MG63 (cell line): ENCODE measurements at regions not wholly inside any gene's neighbourhood (a gene's known extent, or its start where the extent isn't known, plus 50 kb on each side); places are given as distances from the start of the nearest gene placed in this dataset.
A peak's percentile ranks its signal among the peaks of the same experiment; 100 is the strongest.
"Not testable (repeated sequence)": the region's sequence is repeated elsewhere in the genome, so short reads cannot be mapped to it uniquely, and the experiment has no call there.

ENCODE experiments used
- DNase-seq: peaks from one replicate; pipeline ENCODE4 v3.0.0-alpha.2; 2020
- H3K27me3 ChIP-seq: fragments of 250-450 bp; sonication (Bioruptor Pico); 2 replicates; pipeline ENCODE4 v1.5.1; 2020; ENCODE audit warnings: mild to moderate bottlenecking, moderate library complexity
- H3K36me3 ChIP-seq: fragments of 250-450 bp; sonication (Bioruptor Pico); 2 replicates; pipeline ENCODE4 v1.5.1; 2020; ENCODE audit warnings: mild to moderate bottlenecking, moderate library complexity
- H3K4me3 ChIP-seq: fragments of 250-450 bp; sonication (Bioruptor Pico); 2 replicates; pipeline ENCODE4 v1.5.1; 2020; ENCODE audit warnings: mild to moderate bottlenecking, moderate library complexity
- H3K9me3 ChIP-seq: fragments of 250-450 bp; sonication (Bioruptor Pico); 2 replicates; pipeline ENCODE4 v1.5.1; 2020; ENCODE audit warnings: mild to moderate bottlenecking, moderate library complexity

DNA sequence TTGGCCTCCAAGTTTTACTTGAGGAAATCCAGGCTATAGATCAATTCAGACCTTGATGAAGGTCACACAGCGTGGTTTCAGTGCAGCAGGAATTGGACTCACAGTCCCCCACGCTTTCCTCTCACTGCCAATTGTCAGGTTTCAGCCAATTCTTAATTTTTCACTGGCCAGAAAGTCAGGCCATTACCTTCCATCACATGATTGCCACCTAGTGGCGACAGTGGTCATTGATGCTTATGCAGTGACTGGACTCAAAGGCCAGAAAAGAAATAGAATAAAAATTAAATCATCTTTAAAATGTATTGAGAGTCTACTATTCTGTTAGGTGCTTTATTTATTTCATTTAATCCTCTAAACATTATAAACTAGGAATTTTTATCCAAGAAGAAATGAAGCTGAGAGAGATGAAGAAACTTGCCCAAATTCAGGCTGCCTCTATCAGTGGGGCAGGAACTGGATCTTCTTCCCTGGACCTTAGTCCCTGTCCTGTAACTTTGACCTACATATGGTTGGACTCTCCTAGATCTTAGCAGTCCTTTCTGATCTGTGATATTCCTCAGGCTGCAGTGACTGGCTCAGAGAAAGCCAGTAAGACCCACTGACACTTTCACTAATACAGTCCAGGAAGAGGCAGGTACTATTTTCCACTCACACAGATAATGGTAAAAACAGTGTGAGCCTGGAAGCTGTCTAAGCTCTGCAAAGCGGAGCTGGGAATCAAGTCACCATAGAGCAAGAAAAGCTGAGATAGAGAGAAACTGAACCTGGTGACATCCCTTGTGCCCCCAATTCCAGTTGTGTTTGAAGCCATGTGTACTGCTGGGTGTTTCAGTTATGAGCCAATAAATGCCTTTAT, 133.3 kb downstream of the ELOVL4 start:
- no peak overlapping the region for H3K4me3 ChIP-seq
- no peaks in the 10 kb centered on the region for H3K36me3 ChIP-seq
- DNase-seq = peak; percentile 53
- H3K27me3 ChIP-seq = no peaks in the 10 kb centered on the region
- no peaks in the 10 kb centered on the region for H3K9me3 ChIP-seq

- no peaks in the 10 kb centered on the region for H3K36me3 ChIP-seq
- H3K9me3 ChIP-seq = no peaks in the 10 kb centered on the region
- DNase-seq = no peak
- no peak overlapping the region for H3K4me3 ChIP-seq
- no peaks in the 10 kb centered on the region for H3K27me3 ChIP-seq
Observed at GRCh38 chr6:79813143-79813850, 134.1 kb downstream of the ELOVL4 start.

DNA sequence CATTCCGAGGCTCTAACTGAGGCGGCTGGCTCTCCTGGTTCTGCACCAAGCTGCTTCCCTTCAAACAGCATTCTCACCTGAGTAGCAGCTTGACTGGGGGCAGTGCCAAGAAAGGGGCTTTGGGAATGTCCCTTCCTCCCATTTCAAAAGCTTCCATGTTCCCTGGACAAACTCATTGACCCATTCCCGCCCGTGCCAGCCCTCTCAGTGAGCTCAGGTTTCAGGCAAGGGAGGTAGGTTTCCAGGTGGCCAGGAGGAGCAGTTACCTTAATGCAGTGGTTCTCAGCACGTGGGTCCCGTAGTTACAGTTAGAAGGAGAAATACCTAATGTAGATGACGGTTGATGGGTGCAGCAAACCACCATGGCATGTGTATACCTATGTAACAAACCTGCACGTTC, 135.2 kb downstream of the ELOVL4 start:
- DNase-seq = no peak
- Histone ChIP-seq H3K4me3 (no peak overlapping the region), H3K9me3 (no peaks in the 10 kb centered on the region), H3K36me3 (no peaks in the 10 kb centered on the region), H3K27me3 (no peaks in the 10 kb centered on the region)

- DNase-seq = no peak
- no peak overlapping the region for H3K4me3 ChIP-seq
- H3K36me3 ChIP-seq = no peaks in the 10 kb centered on the region
- H3K9me3 ChIP-seq = no peaks in the 10 kb centered on the region
- no peaks in the 10 kb centered on the region for H3K27me3 ChIP-seq
Observed at GRCh38 chr6:79810871-79811270, 136.5 kb downstream of the ELOVL4 start.

DNA sequence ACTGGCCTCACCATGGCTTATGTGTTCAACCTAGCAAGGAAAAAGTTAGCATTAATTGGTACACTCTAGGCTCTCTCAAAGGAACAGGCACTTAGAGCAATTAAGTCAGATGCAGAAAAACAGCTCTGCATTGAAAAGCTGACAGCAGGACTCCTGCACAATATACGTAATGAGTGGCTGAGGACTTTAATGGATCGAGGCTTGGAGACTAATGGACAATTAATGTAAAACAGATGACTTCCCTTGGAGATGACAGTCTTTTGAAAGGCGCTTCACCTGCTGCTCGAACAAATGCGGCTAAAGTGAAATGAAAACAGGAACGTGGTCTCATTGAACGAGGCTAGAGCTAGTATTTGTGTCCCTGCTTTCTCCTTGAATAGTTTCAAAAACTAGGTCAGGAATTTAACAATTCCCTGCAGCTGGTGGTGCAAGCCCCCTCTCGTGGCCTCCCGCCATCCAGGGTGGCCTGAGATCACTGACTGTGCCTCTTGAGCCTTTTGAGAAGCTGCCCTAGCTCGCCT, 137.1 kb downstream of the ELOVL4 start:
- H3K4me3 ChIP-seq = no peak overlapping the region
- DNase-seq = no peak
- no peaks in the 10 kb centered on the region for H3K36me3 ChIP-seq
- no peaks in the 10 kb centered on the region for H3K27me3 ChIP-seq
- H3K9me3 ChIP-seq = no peaks in the 10 kb centered on the region

DNA sequence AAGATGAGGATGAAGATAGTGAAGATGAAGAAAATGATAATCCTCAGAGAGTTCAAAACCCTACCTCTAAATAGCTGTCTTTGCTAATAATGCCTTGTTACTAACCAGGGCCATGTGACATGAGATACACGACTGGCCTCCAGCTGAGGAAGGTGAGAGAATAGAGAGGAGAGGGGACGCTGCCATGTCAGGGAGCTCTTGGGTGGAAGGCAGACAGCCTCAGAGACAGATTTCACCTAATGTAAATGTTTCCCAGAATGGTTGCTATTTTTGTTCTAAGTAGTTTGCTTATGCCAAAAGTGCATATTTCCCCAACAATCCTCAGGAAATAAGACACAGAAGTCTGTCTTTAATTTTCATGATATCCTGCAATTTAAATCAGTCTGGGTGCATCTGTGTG, 138.4 kb downstream of the ELOVL4 start:
- Histone ChIP-seq H3K36me3 (no peaks in the 10 kb centered on the region), H3K9me3 (no peaks in the 10 kb centered on the region), H3K27me3 (no peaks in the 10 kb centered on the region), H3K4me3 (no peak overlapping the region)
- no peak for DNase-seq

DNA sequence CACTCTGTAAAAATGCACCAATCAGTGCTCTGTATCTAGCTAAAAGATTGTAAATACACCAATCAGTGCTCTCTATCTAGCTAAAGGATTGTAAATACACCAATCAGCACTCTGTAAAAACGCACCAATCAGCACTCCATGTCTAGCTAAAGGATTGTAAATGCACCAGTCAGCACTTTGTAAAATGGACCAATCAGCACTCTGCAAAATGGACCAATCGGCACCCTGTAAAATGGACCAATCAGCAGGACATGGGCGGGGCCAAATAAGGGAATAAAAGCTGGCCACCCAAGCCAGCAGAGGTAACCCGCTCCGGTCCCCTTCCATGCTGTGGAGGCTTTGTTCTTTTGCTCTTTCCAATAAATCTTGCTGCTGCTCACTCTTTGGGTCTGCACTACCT, 140.7 kb downstream of the ELOVL4 start:
- not testable (repeated sequence) for H3K4me3 ChIP-seq, H3K27me3 ChIP-seq, H3K9me3 ChIP-seq, DNase-seq, H3K36me3 ChIP-seq

DNA sequence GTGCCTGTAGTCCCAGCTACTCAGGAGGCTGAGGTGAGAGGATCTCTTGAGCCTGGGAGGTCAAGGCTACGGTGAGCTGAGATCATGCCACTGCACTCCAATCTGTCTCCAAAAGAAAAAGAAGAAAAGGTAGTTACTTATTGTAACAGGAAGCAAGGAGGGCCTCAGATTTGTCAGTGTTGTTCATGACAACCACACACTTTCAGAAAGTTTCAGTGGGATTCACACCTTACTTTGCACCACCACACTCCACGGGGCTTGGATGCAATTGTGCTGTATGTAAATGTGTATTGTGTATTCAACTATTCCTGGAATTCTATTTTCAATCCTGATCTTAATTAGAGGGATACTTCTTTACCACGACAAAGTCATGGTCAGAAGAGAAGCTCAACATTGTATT, 142.6 kb downstream of the ELOVL4 start:
- Histone ChIP-seq H3K36me3 (no peaks in the 10 kb centered on the region), H3K27me3 (no peaks in the 10 kb centered on the region), H3K9me3 (no peaks in the 10 kb centered on the region), H3K4me3 (no peak overlapping the region)
- no peak for DNase-seq

DNA sequence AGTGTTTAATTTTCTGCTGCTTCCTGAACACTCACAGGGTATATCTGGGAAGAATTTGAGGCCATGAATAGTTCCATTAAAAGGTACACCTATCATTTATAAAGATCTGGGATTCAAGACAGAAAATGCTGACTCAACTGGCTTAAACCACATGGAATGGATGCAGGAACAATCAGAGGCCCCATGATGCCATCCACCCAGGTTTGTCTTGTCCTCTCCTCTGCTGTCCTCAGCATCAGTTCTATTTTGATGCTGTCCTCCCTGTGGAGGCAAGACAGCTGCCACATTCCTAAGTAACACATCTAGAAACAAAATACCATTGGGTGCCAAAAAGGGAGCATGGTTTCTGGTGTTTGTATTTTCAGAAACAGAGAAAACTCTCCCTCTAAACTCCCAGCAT, 143.4 kb downstream of the ELOVL4 start:
- Histone ChIP-seq H3K4me3 (no peak overlapping the region), H3K9me3 (no peaks in the 10 kb centered on the region), H3K27me3 (no peaks in the 10 kb centered on the region), H3K36me3 (no peaks in the 10 kb centered on the region)
- DNase-seq = no peak

GRCh38 chr6:79802657-79803300, 144.6 kb downstream of the ELOVL4 start:
- no peaks in the 10 kb centered on the region for H3K27me3 ChIP-seq
- H3K4me3 ChIP-seq = no peak overlapping the region
- no peaks in the 10 kb centered on the region for H3K36me3 ChIP-seq
- H3K9me3 ChIP-seq = no peaks in the 10 kb centered on the region
- no peak for DNase-seq

GRCh38 chr6:79801362-79801761, 146.0 kb downstream of the ELOVL4 start:
- DNase-seq = no peak
- Histone ChIP-seq H3K27me3 (no peaks in the 10 kb centered on the region), H3K4me3 (no peak overlapping the region), H3K36me3 (no peaks in the 10 kb centered on the region), H3K9me3 (no peaks in the 10 kb centered on the region)

DNA sequence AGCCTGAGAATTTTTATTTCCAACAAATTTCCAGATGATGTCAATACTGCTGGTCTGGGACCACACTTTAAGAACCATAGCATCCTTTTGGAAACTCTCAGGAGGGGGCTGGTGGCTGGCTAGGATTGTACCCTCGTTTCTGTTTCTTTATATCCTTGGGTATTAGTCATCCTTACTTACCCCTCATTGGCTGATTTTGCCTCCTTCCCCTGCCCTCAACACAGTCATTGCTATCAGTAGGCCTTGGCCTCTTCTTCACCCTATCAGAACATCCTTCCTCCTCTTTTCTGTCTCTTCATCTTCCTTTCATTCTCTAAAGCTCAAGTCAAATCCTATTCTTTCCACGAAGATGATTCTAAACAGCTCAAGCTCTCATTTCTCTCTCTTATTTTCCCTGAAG, 148.5 kb downstream of the ELOVL4 start:
- H3K4me3 ChIP-seq = no peak overlapping the region
- H3K36me3 ChIP-seq = no peaks in the 10 kb centered on the region
- no peak for DNase-seq
- no peaks in the 10 kb centered on the region for H3K27me3 ChIP-seq
- H3K9me3 ChIP-seq = no peaks in the 10 kb centered on the region

DNA sequence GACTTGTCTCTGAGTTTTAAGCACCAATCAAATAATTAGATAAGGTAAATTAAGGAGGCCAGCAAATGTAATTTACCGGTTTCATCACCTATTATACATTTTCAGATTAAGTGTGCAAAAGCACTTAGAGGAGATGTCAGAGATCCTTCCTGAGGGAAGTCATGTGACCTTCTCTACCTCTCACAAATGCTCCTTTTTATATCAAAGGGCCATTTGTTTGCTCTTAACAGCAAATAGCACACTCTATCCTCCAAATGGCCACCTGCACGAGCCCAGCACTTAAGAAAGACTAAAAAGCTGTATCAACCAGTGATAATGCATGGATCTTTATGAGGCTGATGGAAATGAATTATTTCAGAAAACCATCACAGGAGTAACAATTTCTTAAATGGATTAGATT, 149.4 kb downstream of the ELOVL4 start:
- H3K36me3 ChIP-seq = no peaks in the 10 kb centered on the region
- no peak for DNase-seq
- no peak overlapping the region for H3K4me3 ChIP-seq
- H3K9me3 ChIP-seq = no peaks in the 10 kb centered on the region
- H3K27me3 ChIP-seq = no peaks in the 10 kb centered on the region

- Histone ChIP-seq H3K9me3 (no peaks in the 10 kb centered on the region), H3K27me3 (no peaks in the 10 kb centered on the region), H3K4me3 (no peak overlapping the region), H3K36me3 (no peaks in the 10 kb centered on the region)
- no peak for DNase-seq
Observed at GRCh38 chr6:79797163-79797764, 150.1 kb downstream of the ELOVL4 start.

DNA sequence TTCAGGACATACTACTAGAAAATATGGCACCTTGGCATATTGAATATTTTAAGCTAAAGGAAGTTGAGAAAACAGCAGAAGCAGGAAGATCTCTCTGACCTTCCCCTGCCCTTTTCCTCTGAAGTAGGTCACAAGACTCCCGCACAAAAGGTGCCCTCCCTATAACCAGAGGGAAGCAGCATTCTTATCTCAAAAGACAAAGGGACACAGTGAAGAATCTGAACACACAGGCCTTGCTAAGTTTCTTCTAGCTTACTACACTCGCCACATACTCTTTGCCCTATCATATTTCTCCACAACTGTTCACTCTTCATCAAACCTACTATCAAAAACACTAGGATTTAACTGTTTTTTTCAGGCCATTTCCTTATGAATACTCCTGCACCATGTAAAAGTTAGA, 151.2 kb downstream of the ELOVL4 start:
- H3K36me3 ChIP-seq = no peaks in the 10 kb centered on the region

DNA sequence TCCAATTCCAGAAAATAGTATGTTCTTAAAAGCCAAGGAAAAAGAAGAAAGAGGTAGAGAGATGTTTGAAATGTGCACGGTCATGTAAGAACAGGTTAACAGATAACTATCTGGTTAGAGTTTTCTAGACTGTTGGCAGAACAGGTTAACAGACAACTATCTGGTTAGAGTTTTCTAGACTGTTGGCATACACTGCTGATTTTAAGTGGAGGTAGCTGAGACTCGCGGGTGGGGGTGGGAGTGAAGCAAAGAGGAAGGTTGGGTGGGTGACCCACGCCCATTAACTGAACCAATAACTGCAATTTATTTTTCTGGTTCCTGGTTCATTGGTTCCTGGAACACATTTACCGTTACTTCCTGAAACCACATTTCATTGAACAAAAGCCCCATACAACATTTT, 157.5 kb downstream of the ELOVL4 start:
- no peak for DNase-seq
- Histone ChIP-seq H3K36me3 (no peaks in the 10 kb centered on the region), H3K4me3 (no peak overlapping the region), H3K27me3 (no peaks in the 10 kb centered on the region), H3K9me3 (no peaks in the 10 kb centered on the region)

More for the DNA sequence above, 151.2 kb downstream of the ELOVL4 start:
- Histone ChIP-seq H3K9me3 (no peaks in the 10 kb centered on the region), H3K27me3 (no peaks in the 10 kb centered on the region), H3K4me3 (no peak overlapping the region)
- DNase-seq = no peak

GRCh38 chr6:79788756-79789155, 157.6 kb downstream of the SH3BGRL2 start:
- no peak for DNase-seq
- Histone ChIP-seq H3K27me3 (no peaks in the 10 kb centered on the region), H3K4me3 (no peak overlapping the region), H3K9me3 (no peaks in the 10 kb centered on the region), H3K36me3 (no peaks in the 10 kb centered on the region)
